Muscle of back (tissue), 3 donors: ENCODE measurements at regions not wholly inside any gene's neighbourhood (a gene's known extent, or its start where the extent isn't known, plus 50 kb on each side); places are given as distances from the start of the nearest gene placed in this dataset.
A peak's percentile ranks its signal among the peaks of the same experiment; 100 is the strongest.
"Not testable (repeated sequence)": the region's sequence is repeated elsewhere in the genome, so short reads cannot be mapped to it uniquely, and the experiment has no call there.

ENCODE experiments used
- DNase-seq, 3 donors: peaks; one replicate each; pipeline versions ENCODE4 v3.0.0 to v3.0.0-alpha.2; 2013

- no peak for DNase-seq
Observed at GRCh38 chr14:81738946-81739659, 205.4 kb upstream of the SEL1L start.

- no peak for DNase-seq
Observed at GRCh38 chr14:81743605-81744004, 210.0 kb upstream of the SEL1L start.

GRCh38 chr14:81751198-81751597 lies 217.5 kb upstream of the SEL1L start:
- DNase-seq = no peak

- no peak for DNase-seq
Observed at GRCh38 chr14:81759541-81759940, 225.9 kb upstream of the SEL1L start.

GRCh38 chr14:81765651-81766275 lies 232.1 kb upstream of the SEL1L start:
- no peak for DNase-seq

GRCh38 chr14:81766321-81766915 lies 232.8 kb upstream of the SEL1L start:
- no peak for DNase-seq

- peak in 1 of 3 donors; percentile 12 for DNase-seq
Observed at GRCh38 chr14:81767266-81767995, 233.8 kb upstream of the SEL1L start.

GRCh38 chr14:81771651-81772275 lies 238.1 kb upstream of the SEL1L start:
- DNase-seq = peak in 2 of 3 donors; percentile 40 to 52

- DNase-seq = peak in 1 of 3 donors; percentile 17
Observed at GRCh38 chr14:81772381-81772780, 238.7 kb upstream of the SEL1L start.

- DNase-seq = no peak
Observed at GRCh38 chr14:81776531-81776930, 242.9 kb upstream of the SEL1L start.

- DNase-seq = not testable (repeated sequence)
Observed at GRCh38 chr14:81781798-81782197, 248.1 kb upstream of the SEL1L start.

- no peak for DNase-seq
Observed at GRCh38 chr14:81784084-81784483, 250.4 kb upstream of the SEL1L start.

GRCh38 chr14:81797315-81797714 lies 263.7 kb upstream of the SEL1L start:
- peak; percentile 78 to 96 (median 92) for DNase-seq

GRCh38 chr14:81801921-81802320 lies 268.3 kb upstream of the SEL1L start:
- peak; percentile 27 to 84 (median 70) for DNase-seq

GRCh38 chr14:81802341-81802740 lies 268.7 kb upstream of the SEL1L start:
- DNase-seq = peak in 1 of 3 donors; percentile 8

GRCh38 chr14:81805785-81806184 lies 272.1 kb upstream of the SEL1L start:
- no peak for DNase-seq

GRCh38 chr14:81811705-81812269 lies 278.1 kb upstream of the SEL1L start:
- DNase-seq = no peak

- DNase-seq = no peak
Observed at GRCh38 chr14:81818271-81818670, 284.6 kb upstream of the SEL1L start.

- DNase-seq = no peak
Observed at GRCh38 chr14:81819344-81819743, 285.7 kb upstream of the SEL1L start.

- no peak for DNase-seq
Observed at GRCh38 chr14:81819910-81820309, 286.3 kb upstream of the SEL1L start.

- DNase-seq = no peak
Observed at GRCh38 chr14:81826081-81826480, 292.4 kb upstream of the SEL1L start.

GRCh38 chr14:81829447-81829846 lies 295.8 kb upstream of the SEL1L start:
- no peak for DNase-seq
